GM11168 (cell line): ENCODE measurements at regions not wholly inside any gene's neighbourhood (a gene's known extent, or its start where the extent isn't known, plus 50 kb on each side); places are given as distances from the start of the nearest gene placed in this dataset.
"Not testable (repeated sequence)": the region's sequence is repeated elsewhere in the genome, so short reads cannot be mapped to it uniquely, and the experiment has no call there.

Experiments
- in situ Hi-C: fragments of 300-500 bp; cut with MboI; formaldehyde crosslinking; loops from one replicate; pipeline ENCODE4 v1.12.0; 2022; ENCODE audit warnings: low sequenced_read_pairs; ENCODE audit not compliant: unreplicated experiment

DNA sequence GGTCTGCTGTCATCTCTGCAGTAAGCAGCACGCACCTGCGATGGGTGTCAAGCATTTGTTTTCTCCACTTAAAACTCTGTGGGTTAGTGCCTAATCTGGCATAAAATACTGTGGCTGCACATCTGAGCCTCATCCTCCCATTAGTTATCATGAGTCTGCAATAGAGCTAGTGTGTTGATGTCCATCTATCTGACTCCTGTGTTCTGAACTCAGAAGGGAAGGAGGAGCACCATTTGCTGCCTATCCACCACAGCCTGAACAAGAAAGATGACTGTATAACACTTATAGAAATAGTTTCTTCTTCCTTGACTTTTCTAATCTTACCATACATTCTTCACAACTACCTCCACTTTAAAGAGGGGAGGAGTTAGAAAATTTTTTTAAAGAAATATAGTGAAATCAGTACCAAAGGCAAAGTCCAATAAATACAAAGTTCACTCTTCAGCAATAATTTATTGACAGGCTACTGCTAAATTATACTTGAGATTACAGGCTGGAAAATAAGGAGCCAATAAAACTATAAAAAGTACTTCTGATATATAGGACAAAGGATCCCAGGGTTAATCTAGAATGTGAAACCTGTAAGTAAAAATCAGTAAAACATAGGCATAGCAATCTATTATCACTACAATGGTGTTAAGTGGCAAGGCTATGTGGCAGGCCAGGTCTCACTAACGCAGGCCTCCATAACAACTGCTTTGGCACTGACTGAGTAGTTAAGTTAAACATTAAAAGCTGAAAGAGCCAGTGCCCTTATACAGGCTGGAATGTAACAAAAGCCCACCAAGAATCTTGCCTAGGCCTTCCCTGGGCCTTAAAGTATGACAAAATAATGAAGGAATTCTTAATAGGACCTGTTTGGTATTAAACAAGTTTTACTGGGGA is 70.2 kb downstream of the LGALS9C start:
- in situ Hi-C loops, result not testable (repeated sequence)

DNA sequence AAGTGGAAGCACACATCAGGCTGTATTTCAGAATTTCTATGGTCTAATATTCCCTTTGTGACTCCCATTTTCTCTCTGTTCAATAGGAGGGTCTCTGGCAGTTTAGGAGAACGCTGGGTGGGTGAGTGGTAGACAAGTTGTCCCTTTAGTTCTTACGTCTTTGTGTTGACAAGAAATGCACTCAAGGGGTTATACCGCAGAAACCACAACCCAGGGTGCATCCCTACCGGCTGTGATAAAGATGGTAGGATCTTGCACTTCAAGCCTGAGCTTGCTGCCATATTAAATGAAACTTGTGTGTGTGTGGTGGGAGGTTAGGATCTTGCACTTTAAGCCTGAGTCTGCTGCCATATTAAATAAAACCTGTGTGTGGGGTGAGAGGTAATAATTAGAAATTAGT is 80.5 kb downstream of the LGALS9C start:
- in situ Hi-C loops, result not testable (repeated sequence)

DNA sequence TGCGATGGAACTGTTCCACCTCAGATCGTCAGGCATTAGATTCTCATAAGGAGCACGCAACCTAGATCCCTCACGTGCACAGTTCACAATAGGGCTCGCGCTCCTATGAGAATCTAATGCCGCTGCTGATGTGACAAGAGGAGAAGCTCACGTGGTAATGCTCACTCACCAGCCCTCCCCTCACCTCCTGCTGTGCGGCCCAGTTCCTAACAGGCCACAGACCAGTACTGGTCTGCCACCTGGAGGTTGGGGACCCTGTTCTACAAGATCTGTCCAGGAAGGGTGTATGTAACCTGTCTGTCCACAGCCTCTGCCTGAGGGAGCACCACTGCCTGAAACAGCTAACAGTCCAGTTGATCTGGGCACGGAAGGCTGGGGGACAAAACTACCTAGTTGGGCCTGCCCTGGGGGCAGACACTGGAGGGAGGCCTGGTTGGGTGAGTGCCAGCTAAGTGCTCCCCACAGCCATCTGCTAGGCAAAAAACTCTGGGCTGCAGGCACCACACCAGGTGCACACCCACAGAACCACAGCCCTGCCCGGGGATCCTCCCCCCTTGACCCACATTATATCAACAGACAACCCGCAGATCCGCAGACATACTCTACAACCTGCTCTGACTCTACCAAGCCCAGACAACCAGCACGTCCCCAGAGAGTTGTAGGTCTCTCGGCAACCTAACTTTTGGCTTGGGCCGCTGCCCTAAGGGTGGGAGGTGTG is 80.7 kb downstream of the TBC1D28 start:
- in situ Hi-C loops, result loop anchor here (10.0 kb wide), 1 partner anchor 1821 kb away; no protein-coding TSS in a partner anchor

DNA sequence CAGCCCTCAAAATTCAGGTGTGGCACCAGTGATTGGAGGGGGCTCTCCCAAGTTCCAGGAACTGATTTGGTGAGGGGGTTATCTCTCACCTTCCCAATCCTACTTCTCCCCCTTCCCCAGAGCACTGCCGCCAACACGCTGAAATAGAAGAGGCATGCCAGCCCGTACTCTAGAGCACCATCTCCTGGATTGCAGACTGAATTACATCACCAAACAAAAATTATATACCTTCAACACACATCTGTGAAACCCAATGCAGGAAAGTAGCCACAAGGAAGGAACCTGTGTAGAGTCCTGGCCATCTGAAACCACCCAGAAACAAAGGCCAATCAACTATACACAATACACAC is 80.1 kb downstream of the TBC1D28 start:
- in situ Hi-C loops, result loop anchor here (10.0 kb wide), 1 partner anchor 1821 kb away; no protein-coding TSS in a partner anchor

DNA sequence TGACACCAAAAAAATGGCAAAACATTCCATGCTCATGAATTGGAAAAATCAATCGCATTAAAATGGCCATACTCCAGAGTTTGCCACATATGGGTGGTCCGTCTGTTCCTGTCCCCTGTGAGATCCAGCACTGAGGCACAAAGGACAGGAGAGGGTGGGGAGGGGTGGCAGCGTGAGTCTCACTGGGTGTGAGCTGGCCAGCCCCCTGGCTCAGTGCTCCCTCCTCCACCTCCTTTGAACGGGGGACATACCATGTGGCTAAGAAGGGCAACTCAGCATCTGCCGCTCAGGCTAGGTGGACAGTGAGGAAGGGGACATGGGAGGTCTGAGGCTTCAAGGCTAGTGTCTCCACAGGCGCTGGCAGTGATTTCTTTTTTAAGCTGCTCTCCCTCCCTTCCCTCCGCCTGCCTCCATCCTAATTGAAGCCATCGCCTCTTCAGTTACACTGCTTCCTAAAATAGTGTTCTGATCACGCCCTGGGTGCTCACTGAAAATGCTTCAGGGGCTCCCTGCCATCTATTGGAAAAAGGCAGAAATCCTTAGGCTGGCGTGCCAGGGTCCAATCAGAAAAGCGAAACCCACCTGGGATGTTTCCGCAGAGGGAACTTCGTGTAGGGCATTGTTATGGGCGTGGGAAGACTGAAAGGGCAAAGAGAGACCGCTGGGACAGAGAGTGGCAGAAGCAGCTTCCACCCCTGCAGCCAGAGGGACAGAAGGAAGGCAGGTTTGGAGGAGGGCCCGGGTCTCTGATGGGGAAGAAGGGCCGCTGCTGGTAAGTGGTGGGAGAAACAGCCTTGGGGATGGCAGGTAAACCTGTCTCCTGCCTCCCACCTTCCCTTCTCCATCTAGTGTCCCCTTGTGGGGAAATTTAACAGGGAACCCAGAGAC is 75.8 kb downstream of the TBC1D28 start:
- in situ Hi-C loops, result loop anchor here (10.0 kb wide), 1 partner anchor 1816 kb away; no protein-coding TSS in a partner anchor

DNA sequence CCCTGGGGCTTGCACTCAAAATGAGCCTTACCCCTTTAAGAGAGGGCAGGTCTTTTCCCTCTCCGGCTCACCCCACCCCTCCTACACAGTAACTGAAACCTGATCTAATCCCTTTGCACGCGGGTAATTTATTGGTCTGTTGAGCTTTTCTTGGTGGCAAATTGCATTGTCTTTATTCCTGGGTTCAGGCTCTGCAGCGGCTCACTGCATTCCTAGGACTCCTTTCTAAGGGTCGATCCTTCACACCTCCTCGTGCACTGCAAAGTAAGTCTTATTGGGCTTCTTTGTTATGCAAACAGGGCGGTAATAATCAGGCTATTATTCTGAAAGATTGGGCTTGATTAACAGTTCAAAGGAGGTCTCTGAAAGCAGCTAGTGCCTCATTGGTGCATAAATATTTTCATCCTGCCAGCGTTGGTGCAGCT is 74.7 kb downstream of the TBC1D28 start:
- in situ Hi-C loops, result loop anchor here (10.0 kb wide), 1 partner anchor 1815 kb away; no protein-coding TSS in a partner anchor

DNA sequence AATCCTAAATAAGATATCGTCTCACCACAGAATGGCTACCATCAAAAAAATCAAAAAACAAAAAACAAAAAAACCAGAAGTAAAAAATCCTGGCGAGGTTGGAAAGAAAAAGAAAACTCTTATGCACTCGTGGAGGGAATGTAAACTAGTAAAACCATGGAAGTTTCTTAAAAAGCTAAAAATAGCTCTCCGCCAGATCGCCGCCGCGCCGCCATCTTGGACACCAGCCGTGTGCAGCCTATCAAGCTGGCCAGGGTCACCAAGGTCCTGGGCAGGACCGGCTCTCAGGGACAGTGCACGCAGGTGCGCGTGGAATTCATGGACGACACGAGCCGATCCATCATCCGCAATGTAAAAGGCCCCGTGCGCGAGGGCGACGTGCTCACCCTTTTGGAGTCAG is 71.7 kb downstream of the TBC1D28 start:
- in situ Hi-C loops, result not testable (repeated sequence)

DNA sequence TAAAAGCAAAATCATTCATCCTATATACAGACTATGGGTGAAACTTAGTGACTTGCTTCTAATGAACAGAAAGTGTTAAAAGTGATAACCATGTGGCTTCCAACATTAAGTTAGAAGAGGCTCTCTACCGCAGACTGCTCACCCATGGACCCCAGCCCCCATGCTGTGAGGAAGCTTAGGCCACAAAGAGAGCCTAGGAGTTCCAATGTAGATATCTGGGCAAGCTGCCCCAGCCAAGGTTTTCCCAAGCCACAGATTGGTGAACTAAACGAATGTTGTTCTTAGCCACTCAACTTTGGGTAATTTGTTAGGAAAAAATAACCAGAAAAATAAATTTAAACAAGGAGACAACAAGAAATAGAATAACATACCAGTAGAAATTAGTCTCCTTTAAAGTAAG is 70.1 kb downstream of the TBC1D28 start:
- in situ Hi-C loops, result not testable (repeated sequence)
